GM18870 (cell line): ENCODE measurements at regions not wholly inside any gene's neighbourhood (a gene's known extent, or its start where the extent isn't known, plus 50 kb on each side); places are given as distances from the start of the nearest gene placed in this dataset.
A peak's percentile ranks its signal among the peaks of the same experiment; 100 is the strongest.

Experiments
- ATAC-seq: cut with Tn5 transposase; IDR thresholded peaks from one replicate; pipeline ENCODE4 v1.9.1; 2021; ENCODE audit warnings: moderate library complexity; ENCODE audit not compliant: unreplicated experiment

DNA sequence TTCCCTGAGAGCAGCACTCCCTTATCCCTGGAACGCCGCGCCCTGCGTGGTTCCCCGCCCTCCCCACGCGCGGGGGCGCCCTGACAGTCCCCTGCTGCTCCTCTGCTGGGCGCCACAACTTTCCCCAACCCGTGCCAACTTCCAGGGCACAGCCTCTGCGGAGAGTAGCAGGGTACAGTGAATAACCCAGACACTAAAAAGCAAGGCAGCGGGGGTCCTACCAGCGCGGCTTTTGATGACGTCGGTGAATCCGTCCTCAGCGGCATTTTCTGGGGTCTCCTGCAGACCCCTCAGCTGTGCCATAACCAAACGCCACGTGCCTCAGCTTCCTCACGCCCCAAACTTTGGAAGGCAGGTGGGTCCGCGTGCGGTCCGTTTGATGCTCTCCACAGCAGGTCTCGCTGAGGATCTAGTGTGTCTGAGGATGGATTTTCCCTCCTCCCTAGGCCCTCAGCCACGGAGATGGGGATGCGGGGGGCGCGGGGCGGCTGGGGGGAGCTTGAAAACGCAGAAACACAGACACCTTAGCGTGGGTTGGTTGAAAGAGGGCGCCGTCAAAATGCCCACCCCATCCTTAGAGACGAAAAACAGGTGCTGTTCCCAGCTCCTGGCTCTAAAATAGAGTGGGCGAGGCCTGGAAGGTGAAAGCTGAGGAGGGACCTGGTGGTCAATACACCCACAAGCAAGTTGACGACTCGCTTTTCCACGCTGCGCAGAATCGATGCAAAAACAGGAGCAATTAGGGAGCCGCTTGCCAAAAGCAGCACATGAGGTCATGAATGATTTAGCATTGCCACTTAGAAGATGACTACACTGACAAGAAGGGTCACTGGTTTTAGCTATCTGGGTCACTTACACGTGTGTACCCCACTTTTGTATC lies 405.6 kb downstream of the FAM47A start:
- ATAC-seq, result no peak

GRCh38 chrX:33725535-33726210 lies 406.4 kb downstream of the FAM47A start:
- no peak for ATAC-seq

GRCh38 chrX:33721927-33722326 lies 410.2 kb downstream of the FAM47A start:
- peak; percentile 76 for ATAC-seq

DNA sequence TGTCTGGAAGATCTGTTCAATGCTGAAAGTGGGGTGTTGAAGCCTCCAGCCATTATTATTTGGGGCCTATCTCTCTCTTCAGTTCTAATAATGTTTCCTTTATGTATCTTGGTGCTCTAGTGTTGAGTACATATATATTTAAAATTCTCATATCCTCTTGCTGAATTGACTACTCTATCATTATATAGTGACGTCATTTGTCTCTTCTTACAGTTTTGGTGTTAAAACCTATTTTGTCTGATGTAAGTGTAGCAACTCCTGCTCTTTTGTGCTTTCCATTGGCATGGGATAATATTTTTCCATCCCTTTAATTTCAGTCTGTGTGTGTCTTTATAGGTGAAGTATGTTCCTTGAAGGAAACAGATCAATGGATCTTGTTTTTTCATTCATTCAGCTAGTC lies 446.0 kb downstream of the FAM47A start:
- ATAC-seq, result no peak
